CD4-positive, alpha-beta T cell (primary cell): ENCODE measurements at regions not wholly inside any gene's neighbourhood (a gene's known extent, or its start where the extent isn't known, plus 50 kb on each side); places are given as distances from the start of the nearest gene placed in this dataset.

ENCODE experiments used
- ATAC-seq: fragments of 200-7000 bp; cut with Tn5 transposase; one replicate; pipeline ENCODE4 v1.10.0; 2022; ENCODE audit warnings: mild to moderate bottlenecking; ENCODE audit not compliant: poor library complexity
- CTCF ChIA-PET: fragments of 350-600 bp; sonication (Branson Sonifier 250); formaldehyde crosslinking; loops from one replicate; lab custom pipeline; 2021; ENCODE audit warnings: antibody characterized with exemption, inconsistent platforms; lab: Charles Lee
- POLR2A ChIA-PET: fragments of 350-600 bp; sonication (Branson Sonifier 250); formaldehyde crosslinking; loops from one replicate; lab custom pipeline; 2021; ENCODE audit warnings: antibody characterized with exemption, inconsistent platforms; lab: Charles Lee
- DNase-seq, 14 experiments: peaks; one replicate each; pipeline ENCODE4 v3.0.0-alpha.2; 2013 to 2020; ENCODE audit warnings: mixed read lengths in 2 of 14
- H3K27ac ChIP-seq, 2 donors: one replicate each; pipeline versions ENCODE4 v1.5.1 to v1.7.0; 2013; ENCODE audit warnings: low read length in 2 of 2, low read depth in 1 of 2, mild to moderate bottlenecking in 1 of 2
- H3K27me3 ChIP-seq, 2 experiments: 1 replicate in 1 of 2; 2 replicates in 1 of 2; pipeline versions ENCODE4 v1.6.1 to v1.7.0; 2013; ENCODE audit warnings: low read length in 2 of 2, control low read depth in 1 of 2, mild to moderate bottlenecking in 1 of 2, moderate library complexity in 1 of 2; ENCODE audit not compliant: insufficient read depth in 2 of 2, control insufficient read depth in 1 of 2
- H3K36me3 ChIP-seq: one replicate; pipeline ENCODE4 v1.6.1; 2013; ENCODE audit warnings: low read length, control low read depth; ENCODE audit not compliant: insufficient read depth
- H3K4me1 ChIP-seq: one replicate; pipeline ENCODE4 v1.6.1; 2013; ENCODE audit warnings: low read length, control low read depth; ENCODE audit not compliant: insufficient read depth
- H3K4me3 ChIP-seq: one replicate; pipeline ENCODE4 v1.5.1; 2013; ENCODE audit warnings: mild to moderate bottlenecking, low read length, moderate library complexity
- H3K9me3 ChIP-seq, 2 experiments: 1 replicate in 1 of 2; 2 replicates in 1 of 2; pipeline versions ENCODE4 v1.6.1 to v1.7.0; 2013; ENCODE audit warnings: low read length in 2 of 2, mild to moderate bottlenecking in 2 of 2, control low read depth in 1 of 2, moderate library complexity in 1 of 2; ENCODE audit not compliant: control insufficient read depth in 1 of 2, insufficient read depth in 1 of 2
- H3K27ac Mint-ChIP-seq: one replicate; pipeline ENCODE4 v1.8.0; 2020; ENCODE audit warnings: mixed read lengths
- H3K27me3 Mint-ChIP-seq: one replicate; pipeline ENCODE4 v1.8.0; 2021; ENCODE audit warnings: mixed read lengths
- H3K36me3 Mint-ChIP-seq: one replicate; pipeline ENCODE4 v1.8.0; 2021; ENCODE audit warnings: low read depth, mixed read lengths
- H3K4me1 Mint-ChIP-seq: one replicate; pipeline ENCODE4 v1.8.0; 2021; ENCODE audit warnings: low read depth, mixed read lengths
- H3K4me3 Mint-ChIP-seq: one replicate; pipeline ENCODE4 v1.8.0; 2020; ENCODE audit warnings: mild to moderate bottlenecking, mixed read lengths
- H3K9me3 Mint-ChIP-seq: one replicate; pipeline ENCODE4 v1.8.0; 2020; ENCODE audit warnings: mixed read lengths
- intact Hi-C, 2 experiments: fragments of 100-400 bp; cut with DNase I in 1 of 2; cut with micrococcal nuclease in 1 of 2; formaldehyde crosslinking; loops; one replicate each; pipeline versions ENCODE4 v1.15.1 to v1.9.0; 2023 to 2025; cut with DNase I, micrococcal nuclease
- TF ChIP-seq, protein P1 (sequence below): fragments of 200-600 bp; IDR thresholded peaks from one replicate; pipeline ENCODE4 v1.8.0; 2022; ENCODE audit warnings: antibody characterized with exemption, mild to moderate bottlenecking

DNA sequence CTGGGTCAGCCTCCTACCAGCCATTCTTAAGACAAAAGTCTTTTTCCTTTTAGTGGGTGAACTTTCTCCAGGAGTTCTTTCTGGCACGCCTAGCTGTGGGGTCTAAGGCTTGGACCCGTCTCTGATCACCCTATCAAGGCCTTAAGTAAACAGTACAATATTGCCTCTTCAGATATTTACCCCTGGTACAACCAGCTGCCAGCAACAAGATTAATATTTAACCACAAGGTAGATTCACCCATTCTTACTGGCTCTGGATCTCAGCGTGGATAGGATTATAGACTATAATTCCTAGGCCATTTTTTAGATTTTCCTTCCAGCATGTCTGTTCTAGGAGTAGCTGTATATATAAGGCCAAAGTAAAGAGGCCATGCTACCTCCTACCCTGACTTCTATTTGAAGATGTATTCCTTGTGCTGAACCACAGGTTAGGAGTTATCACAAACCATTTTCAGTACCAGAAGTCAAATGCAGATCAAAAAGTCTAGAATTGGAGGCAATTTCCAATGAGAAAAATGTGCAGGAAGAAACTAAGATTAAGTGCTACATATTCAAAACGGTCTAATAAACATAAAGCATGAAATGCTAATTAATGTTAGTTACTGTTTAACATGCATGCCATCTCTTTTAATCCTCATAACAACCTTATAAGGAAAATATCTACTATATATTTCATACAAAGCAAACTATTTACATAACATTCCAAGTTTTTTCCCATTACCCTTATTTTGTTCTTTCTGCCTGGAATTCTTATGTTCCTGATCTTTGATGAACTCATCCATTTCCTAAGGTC is 110.0 kb upstream of the SYN3 start:
- H3K4me3 ChIP-seq = no peak overlapping the region
- H3K36me3 ChIP-seq = no peaks in the 10 kb centered on the region
- H3K36me3 Mint-ChIP-seq = no peaks in the 10 kb centered on the region
- ATAC-seq (no peak), DNase-seq (no peak)
- H3K4me1 ChIP-seq = no peaks in the 10 kb centered on the region
- H3K27me3 ChIP-seq = peaks cover 0 to 5% of the 10 kb centered on the region in 2 experiments
- ChIA-PET POLR2A (no interaction called here), CTCF (no interaction called here)
- intact Hi-C loops = no loop called here
- H3K9me3 Mint-ChIP-seq = peaks cover 3% of the 10 kb centered on the region
- no peaks in the 10 kb centered on the region for H3K4me1 Mint-ChIP-seq
- no peak overlapping the region for H3K4me3 Mint-ChIP-seq
- peaks cover 19% of the 10 kb centered on the region for H3K27me3 Mint-ChIP-seq
- TF ChIP-seq, protein P1, sequence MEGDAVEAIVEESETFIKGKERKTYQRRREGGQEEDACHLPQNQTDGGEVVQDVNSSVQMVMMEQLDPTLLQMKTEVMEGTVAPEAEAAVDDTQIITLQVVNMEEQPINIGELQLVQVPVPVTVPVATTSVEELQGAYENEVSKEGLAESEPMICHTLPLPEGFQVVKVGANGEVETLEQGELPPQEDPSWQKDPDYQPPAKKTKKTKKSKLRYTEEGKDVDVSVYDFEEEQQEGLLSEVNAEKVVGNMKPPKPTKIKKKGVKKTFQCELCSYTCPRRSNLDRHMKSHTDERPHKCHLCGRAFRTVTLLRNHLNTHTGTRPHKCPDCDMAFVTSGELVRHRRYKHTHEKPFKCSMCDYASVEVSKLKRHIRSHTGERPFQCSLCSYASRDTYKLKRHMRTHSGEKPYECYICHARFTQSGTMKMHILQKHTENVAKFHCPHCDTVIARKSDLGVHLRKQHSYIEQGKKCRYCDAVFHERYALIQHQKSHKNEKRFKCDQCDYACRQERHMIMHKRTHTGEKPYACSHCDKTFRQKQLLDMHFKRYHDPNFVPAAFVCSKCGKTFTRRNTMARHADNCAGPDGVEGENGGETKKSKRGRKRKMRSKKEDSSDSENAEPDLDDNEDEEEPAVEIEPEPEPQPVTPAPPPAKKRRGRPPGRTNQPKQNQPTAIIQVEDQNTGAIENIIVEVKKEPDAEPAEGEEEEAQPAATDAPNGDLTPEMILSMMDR = no peak
- no peak overlapping the region for H3K27ac Mint-ChIP-seq
- peaks cover 0 to 4% of the 10 kb centered on the region in 2 experiments for H3K9me3 ChIP-seq
- no peak overlapping the region for H3K27ac ChIP-seq

DNA sequence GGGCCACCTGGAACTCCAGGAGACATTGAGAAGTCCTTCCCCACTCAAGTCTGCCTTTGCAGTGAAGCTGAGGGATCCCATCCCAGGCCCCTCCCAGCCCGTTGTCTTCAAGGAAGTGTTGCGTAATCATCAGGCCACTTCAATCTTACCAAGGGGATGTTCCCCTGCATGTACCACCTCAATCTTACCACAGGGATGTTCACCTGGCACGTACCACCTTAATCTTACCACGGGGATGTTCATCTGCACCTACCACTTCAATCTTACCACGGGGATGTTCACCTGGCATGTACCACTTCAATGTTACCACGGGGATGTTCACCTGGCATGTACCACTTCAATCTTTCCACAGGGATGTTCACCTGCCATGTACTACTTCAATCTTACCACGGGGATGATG is 108.0 kb upstream of the SYN3 start:
- Mint-ChIP-seq H3K4me1 (no peaks in the 10 kb centered on the region), H3K36me3 (no peaks in the 10 kb centered on the region)

DNA sequence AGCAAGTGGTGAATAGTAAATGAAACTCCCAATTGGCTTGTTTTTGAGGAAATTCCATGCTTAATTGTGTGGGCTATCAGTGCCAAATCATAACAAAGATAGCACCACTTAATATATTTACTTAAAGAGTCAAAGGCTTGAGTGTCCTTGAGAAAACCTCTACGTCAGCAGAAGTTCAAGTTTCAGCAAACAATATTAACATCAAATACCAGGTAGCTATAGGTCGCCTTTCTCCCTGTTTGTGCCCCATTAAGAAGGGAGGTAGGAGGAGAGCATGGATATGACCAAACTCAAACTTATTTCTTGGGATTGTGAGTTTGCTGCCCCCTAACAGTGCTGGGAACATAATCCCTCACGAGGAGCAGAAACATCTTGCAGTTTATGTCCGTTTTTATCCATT is 105.6 kb upstream of the SYN3 start:
- H3K36me3 ChIP-seq = no peaks in the 10 kb centered on the region
- DNase-seq (no peak), ATAC-seq (no peak)
- Mint-ChIP-seq H3K27me3 (peaks cover 26% of the 10 kb centered on the region), H3K27ac (no peak overlapping the region), H3K9me3 (peaks cover 3% of the 10 kb centered on the region), H3K4me1 (no peaks in the 10 kb centered on the region), H3K4me3 (no peak overlapping the region), H3K36me3 (no peaks in the 10 kb centered on the region)
- H3K4me3 ChIP-seq = no peak overlapping the region
- POLR2A ChIA-PET = no interaction called here
- CTCF ChIA-PET = no interaction called here
- intact Hi-C loops = no loop called here
- no peak overlapping the region for H3K27ac ChIP-seq
- no peaks in the 10 kb centered on the region for H3K9me3 ChIP-seq
- H3K4me1 ChIP-seq = no peaks in the 10 kb centered on the region
- H3K27me3 ChIP-seq = no peaks in the 10 kb centered on the region
- TF ChIP-seq, protein P1 = no peak

More for the DNA sequence above, 108.0 kb upstream of the SYN3 start:
- ChIA-PET CTCF (no interaction called here), POLR2A (no interaction called here)
- ATAC-seq = no peak
- Histone ChIP-seq H3K27ac (no peak overlapping the region), H3K36me3 (no peaks in the 10 kb centered on the region), H3K4me3 (no peak overlapping the region), H3K4me1 (no peaks in the 10 kb centered on the region), H3K9me3 (peaks cover 0 to under 1% of the 10 kb centered on the region in 2 experiments), H3K27me3 (peaks cover 0 to under 1% of the 10 kb centered on the region in 2 experiments)
- no peak for DNase-seq
- intact Hi-C loops = no loop called here
- Mint-ChIP-seq H3K4me3 (no peak overlapping the region), H3K9me3 (peaks cover 3% of the 10 kb centered on the region), H3K27me3 (peaks cover 29% of the 10 kb centered on the region), H3K27ac (no peak overlapping the region)
- TF ChIP-seq, protein P1 = no peak
